ENCODE measurements at regions not wholly inside any gene's neighbourhood (a gene's known extent, or its start where the extent isn't known, plus 50 kb on each side); places are given as distances from the start of the nearest gene placed in this dataset.

- DNase-seq: no peak
Observed at GRCh38 chr16:85294810-85295508, 182.7 kb upstream of the CIBAR2 start.

- peak; percentile 40 to 54 for DNase-seq
Observed at GRCh38 chr16:85296859-85297660, 184.8 kb upstream of the CIBAR2 start.

GRCh38 chr16:85297881-85298280 lies 185.6 kb upstream of the CIBAR2 start:
- no peak for DNase-seq

GRCh38 chr16:85300406-85300968 lies 188.2 kb upstream of the CIBAR2 start:
- no peak for DNase-seq

GRCh38 chr16:85301231-85301630 lies 189.0 kb upstream of the CIBAR2 start:
- no peak for DNase-seq

- DNase-seq: no peak
Observed at GRCh38 chr16:85302018-85302847, 190.0 kb upstream of the CIBAR2 start.

- no peak for DNase-seq
Observed at GRCh38 chr16:85302848-85303353, 190.6 kb upstream of the CIBAR2 start.

- DNase-seq: peak; percentile 65
Observed at GRCh38 chr16:85303354-85303883, 191.1 kb upstream of the CIBAR2 start.

- no peak for DNase-seq
Observed at GRCh38 chr16:85304337-85304736, 192.1 kb upstream of the CIBAR2 start.

GRCh38 chr16:85306071-85306792 lies 194.0 kb upstream of the CIBAR2 start:
- peak; percentile 72 for DNase-seq

- DNase-seq: no peak
Observed at GRCh38 chr16:85306793-85307551, 194.7 kb upstream of the CIBAR2 start.

GRCh38 chr16:85307552-85308364 lies 195.5 kb upstream of the CIBAR2 start:
- no peak for DNase-seq

GRCh38 chr16:85308611-85309540 lies 196.6 kb upstream of the CIBAR2 start:
- DNase-seq: no peak

- no peak for DNase-seq
Observed at GRCh38 chr16:85309656-85310587, 197.7 kb upstream of the CIBAR2 start.

GRCh38 chr16:85310868-85311585 lies 198.8 kb upstream of the CIBAR2 start:
- DNase-seq: peak; percentile 22 to 28

- no peak for DNase-seq
Observed at GRCh38 chr16:85311741-85312140, 199.5 kb upstream of the CIBAR2 start.

GRCh38 chr16:85312174-85312573 lies 199.9 kb upstream of the CIBAR2 start:
- no peak for DNase-seq

Measured in activated CD4-positive, alpha-beta T cell treated with anti-CD3 and anti-CD28 coated beads for 4 hours (primary cell).